Fibroblast of lung (primary cell): ENCODE measurements at regions not wholly inside any gene's neighbourhood (a gene's known extent, or its start where the extent isn't known, plus 50 kb on each side); places are given as distances from the start of the nearest gene placed in this dataset.
A peak's percentile ranks its signal among the peaks of the same experiment; 100 is the strongest.

ENCODE experiments used
- DNase-seq, 2 donors: peaks; one replicate each; pipeline versions ENCODE4 v3.0.0 to v3.0.0-alpha.2; 2010; ENCODE audit warnings: low read depth in 2 of 2
- H2AFZ ChIP-seq: 2 replicates; pipeline ENCODE4 v1.5.1; 2012; ENCODE audit warnings: low read length, control low read depth, inconsistent platforms
- H3K27ac ChIP-seq: 2 replicates; pipeline ENCODE4 v1.5.1; 2011; ENCODE audit warnings: low read length, control low read depth; ENCODE audit not compliant: insufficient read depth
- H3K27me3 ChIP-seq: 2 replicates; pipeline ENCODE4 v1.5.1; 2011; ENCODE audit warnings: mild to moderate bottlenecking, low read length; ENCODE audit not compliant: control insufficient read depth, insufficient read depth
- H3K36me3 ChIP-seq: 2 replicates; pipeline ENCODE4 v1.5.1; 2011; ENCODE audit warnings: low read length; ENCODE audit not compliant: control insufficient read depth, insufficient read depth
- H3K4me1 ChIP-seq: 2 replicates; pipeline ENCODE4 v1.5.1; 2011; ENCODE audit warnings: low read length; ENCODE audit not compliant: control insufficient read depth, insufficient read depth; ENCODE audit errors: extremely low read depth
- H3K4me2 ChIP-seq: 2 replicates; pipeline ENCODE4 v1.5.1; 2011; ENCODE audit warnings: low read length, control low read depth; ENCODE audit not compliant: insufficient read depth; ENCODE audit errors: extremely low read depth
- H3K4me3 ChIP-seq, 4 experiments: fragments of 200-600 bp in 1 of 4; sonication (generic) in 1 of 4; replicated peaks in 1 of 4; 2 replicates each; pipeline ENCODE4 v1.5.1; 2011 to 2016; ENCODE audit warnings: low read length in 4 of 4, low read depth in 3 of 4, mild to moderate bottlenecking in 3 of 4, control low read depth in 2 of 4, inconsistent platforms in 1 of 4, mixed read lengths in 1 of 4; ENCODE audit not compliant: insufficient read depth in 1 of 4; ENCODE audit errors: control extremely low read depth in 1 of 4
- H3K79me2 ChIP-seq: 2 replicates; pipeline ENCODE4 v1.5.1; 2012; ENCODE audit warnings: mild to moderate bottlenecking, low read length, inconsistent platforms; ENCODE audit not compliant: control insufficient read depth, insufficient read depth
- H3K9ac ChIP-seq: 2 replicates; pipeline ENCODE4 v1.5.1; 2011; ENCODE audit warnings: mild to moderate bottlenecking, low read length, control low read depth; ENCODE audit not compliant: insufficient read depth
- H3K9me3 ChIP-seq: 2 replicates; pipeline ENCODE4 v1.5.1; 2012; ENCODE audit warnings: low read depth, low read length; ENCODE audit not compliant: control insufficient read depth, insufficient read depth
- H4K20me1 ChIP-seq: 2 replicates; pipeline ENCODE4 v1.5.1; 2011; ENCODE audit warnings: low read length; ENCODE audit not compliant: control insufficient read depth, insufficient read depth; ENCODE audit errors: extremely low read depth
- CTCF ChIP-seq, 2 donors: IDR thresholded peaks in 1 of 2; conservative IDR thresholded peaks in 1 of 2; 1 replicate in 1 of 2; 2 replicates in 1 of 2; pipeline ENCODE4 v1.5.1; 2011 to 2012; ENCODE audit warnings: low read length in 2 of 2, control low read depth in 1 of 2, inconsistent platforms in 1 of 2, low read depth in 1 of 2, mild to moderate bottlenecking in 1 of 2
- EZH2 ChIP-seq: IDR thresholded peaks from 2 replicates; pipeline ENCODE4 v1.5.1; 2012; ENCODE audit warnings: low read length, control low read depth, mild to moderate bottlenecking; ENCODE audit errors: missing control alignments

GRCh38 chr17:70238228-70238627 is 68.9 kb downstream of the KCNJ2 start:
- Histone ChIP-seq H3K9me3 (no peaks in the 10 kb centered on the region), H3K4me1 (no peaks in the 10 kb centered on the region), H3K4me3 (peak overlapping the region in 1 of 4 experiments; percentile 55), H3K36me3 (no peaks in the 10 kb centered on the region), H3K4me2 (no peak overlapping the region), H3K27me3 (no peaks in the 10 kb centered on the region), H4K20me1 (no peaks in the 10 kb centered on the region), H3K79me2 (no peaks in the 10 kb centered on the region), H3K9ac (no peak overlapping the region), H3K27ac (no peak overlapping the region), H2AFZ (no peak overlapping the region)
- DNase-seq, result no peak
- TF ChIP-seq EZH2, result no peak
- TF ChIP-seq CTCF (conservative IDR thresholded peaks at IDR 0.05 in 1 of 2, IDR thresholded peaks at IDR 0.05 in 1 of 2; ENCODE audit: low read depth in 1 of 2, low read length in 2 of 2), result no peak

GRCh38 chr17:70238646-70239045 is 69.3 kb downstream of the KCNJ2 start:
- H4K20me1 ChIP-seq, result no peaks in the 10 kb centered on the region
- H3K4me2 ChIP-seq, result no peak overlapping the region
- no peaks in the 10 kb centered on the region for H3K79me2 ChIP-seq
- H3K9me3 ChIP-seq, result no peaks in the 10 kb centered on the region
- peak overlapping the region in 1 of 4 experiments; percentile 55 for H3K4me3 ChIP-seq
- H3K4me1 ChIP-seq, result no peaks in the 10 kb centered on the region
- H3K9ac ChIP-seq, result no peak overlapping the region
- TF ChIP-seq CTCF (conservative IDR thresholded peaks at IDR 0.05 in 1 of 2, IDR thresholded peaks at IDR 0.05 in 1 of 2; ENCODE audit: low read depth in 1 of 2, low read length in 2 of 2) (no peak), EZH2 (no peak)
- no peak overlapping the region for H3K27ac ChIP-seq
- DNase-seq, result no peak
- H2AFZ ChIP-seq, result no peak overlapping the region
- H3K27me3 ChIP-seq, result no peaks in the 10 kb centered on the region
- H3K36me3 ChIP-seq, result no peaks in the 10 kb centered on the region

GRCh38 chr17:70239391-70239826 is 70.1 kb downstream of the KCNJ2 start:
- Histone ChIP-seq H3K36me3 (no peaks in the 10 kb centered on the region), H3K4me3 (no peak overlapping the region), H4K20me1 (no peaks in the 10 kb centered on the region), H3K79me2 (no peaks in the 10 kb centered on the region), H3K4me2 (no peak overlapping the region), H3K9me3 (no peaks in the 10 kb centered on the region), H3K27ac (no peak overlapping the region), H3K4me1 (no peaks in the 10 kb centered on the region), H3K9ac (no peak overlapping the region), H3K27me3 (no peaks in the 10 kb centered on the region), H2AFZ (no peak overlapping the region)
- DNase-seq, result peak in 1 of 2 donors; percentile 8
- TF ChIP-seq CTCF (conservative IDR thresholded peaks at IDR 0.05 in 1 of 2, IDR thresholded peaks at IDR 0.05 in 1 of 2; ENCODE audit: low read depth in 1 of 2, low read length in 2 of 2) (no peak), EZH2 (no peak)
